ENCODE measurements at regions not wholly inside any gene's neighbourhood (a gene's known extent, or its start where the extent isn't known, plus 50 kb on each side); places are given as distances from the start of the nearest gene placed in this dataset.

- Histone ChIP-seq H3K27ac (replicated peaks in 1 of 4) (no peak overlapping the region), H3K36me3 (no peaks in the 10 kb centered on the region), H3K9me3 (no peaks in the 10 kb centered on the region), H3K4me3 (no peak overlapping the region), H3K4me1 (no peaks in the 10 kb centered on the region), H3K27me3 (no peaks in the 10 kb centered on the region)
- intact Hi-C loops (cut with DNase I): no loop called here
- TF ChIP-seq POLR2A (IDR thresholded peaks at IDR 0.05; ENCODE audit: low read depth): no peak
- no peak for TF ChIP-seq POLR2AphosphoS5 (IDR thresholded peaks at IDR 0.05)
- no peak for TF ChIP-seq CTCF (IDR thresholded peaks at IDR 0.05)
- TF ChIP-seq EP300 (IDR thresholded peaks at IDR 0.05): no peak
- WGBS: 35% methylated on average over 5 of the region's 5 CpGs
- no peak for DNase-seq (ENCODE audit: extremely low spot score)
Measured at GRCh38 chr3:76694063-76694462, 345.8 kb upstream of the ROBO2 start.

- H3K27ac ChIP-seq (replicated peaks in 1 of 4): no peak overlapping the region
- H3K27me3 ChIP-seq: no peaks in the 10 kb centered on the region
- no peak for TF ChIP-seq CTCF (IDR thresholded peaks at IDR 0.05)
- TF ChIP-seq POLR2AphosphoS5 (IDR thresholded peaks at IDR 0.05): no peak
- TF ChIP-seq EP300 (IDR thresholded peaks at IDR 0.05): no peak
- no peak for TF ChIP-seq POLR2A (IDR thresholded peaks at IDR 0.05; ENCODE audit: low read depth)
- H3K4me3 ChIP-seq: no peak overlapping the region
- H3K4me1 ChIP-seq: no peaks in the 10 kb centered on the region
- no peaks in the 10 kb centered on the region for H3K9me3 ChIP-seq
- no peaks in the 10 kb centered on the region for H3K36me3 ChIP-seq
- WGBS: 38% methylated on average over 7 of the region's 7 CpGs
- DNase-seq (ENCODE audit: extremely low spot score): no peak
- intact Hi-C loops (cut with DNase I): no loop called here
Measured at GRCh38 chr3:76698136-76698706, 341.7 kb upstream of the ROBO2 start.

- Histone ChIP-seq H3K4me3 (no peak overlapping the region), H3K27me3 (no peaks in the 10 kb centered on the region), H3K9me3 (no peaks in the 10 kb centered on the region), H3K36me3 (no peaks in the 10 kb centered on the region), H3K4me1 (no peaks in the 10 kb centered on the region), H3K27ac (replicated peaks in 1 of 4) (no peak overlapping the region)
- DNase-seq (ENCODE audit: extremely low spot score): no peak
- TF ChIP-seq CTCF (IDR thresholded peaks at IDR 0.05) (no peak), EP300 (IDR thresholded peaks at IDR 0.05) (no peak), POLR2A (IDR thresholded peaks at IDR 0.05; ENCODE audit: low read depth) (no peak), POLR2AphosphoS5 (IDR thresholded peaks at IDR 0.05) (no peak)
- 73% methylated on average over 1 of the region's 1 CpG for WGBS
- intact Hi-C loops (cut with DNase I): no loop called here
Measured at GRCh38 chr3:76699846-76700245, 340.1 kb upstream of the ROBO2 start.

- Histone ChIP-seq H3K4me1 (no peaks in the 10 kb centered on the region), H3K9me3 (no peaks in the 10 kb centered on the region), H3K27me3 (no peaks in the 10 kb centered on the region), H3K36me3 (no peaks in the 10 kb centered on the region), H3K27ac (replicated peaks in 1 of 4) (no peak overlapping the region), H3K4me3 (no peak overlapping the region)
- WGBS: 74% methylated on average over 3 of the region's 3 CpGs
- TF ChIP-seq POLR2AphosphoS5 (IDR thresholded peaks at IDR 0.05) (no peak), POLR2A (IDR thresholded peaks at IDR 0.05; ENCODE audit: low read depth) (no peak)
- intact Hi-C loops (cut with DNase I): no loop called here
- DNase-seq (ENCODE audit: extremely low spot score): no peak
Measured at GRCh38 chr3:76700323-76700722, 339.6 kb upstream of the ROBO2 start.

GRCh38 chr3:76702676-76703075 is 337.2 kb upstream of the ROBO2 start:
- Histone ChIP-seq H3K27me3 (no peaks in the 10 kb centered on the region), H3K36me3 (no peaks in the 10 kb centered on the region), H3K4me3 (no peak overlapping the region), H3K9me3 (no peaks in the 10 kb centered on the region), H3K27ac (replicated peaks in 1 of 4) (no peak overlapping the region), H3K4me1 (no peaks in the 10 kb centered on the region)
- TF ChIP-seq POLR2A (IDR thresholded peaks at IDR 0.05; ENCODE audit: low read depth) (no peak), POLR2AphosphoS5 (IDR thresholded peaks at IDR 0.05) (no peak), CTCF (IDR thresholded peaks at IDR 0.05) (no peak), EP300 (IDR thresholded peaks at IDR 0.05) (no peak)
- intact Hi-C loops (cut with DNase I): no loop called here
- WGBS: 77% methylated on average over 3 of the region's 3 CpGs
- DNase-seq (ENCODE audit: extremely low spot score): no peak

Data from esophagus muscularis mucosa (tissue), 4 donors.